Spleen (tissue), 11 donors: ENCODE measurements at regions not wholly inside any gene's neighbourhood (a gene's known extent, or its start where the extent isn't known, plus 50 kb on each side); places are given as distances from the start of the nearest gene placed in this dataset.

Experiments
- DNase-seq: peaks from one replicate; pipeline ENCODE4 v3.0.0-alpha.2; 2020
- H3K27ac ChIP-seq, 8 donors: fragments of 200-600 bp; sonication (generic) in 7 of 8; 1 replicate in 4 of 8; 2 replicates in 4 of 8; pipeline versions ENCODE4 v1.5.0 to v1.8.0; 2016 to 2021; ENCODE audit warnings: inconsistent platforms in 4 of 8, mild to moderate bottlenecking in 4 of 8, moderate library complexity in 1 of 8
- H3K27me3 ChIP-seq, 7 donors: fragments of 200-600 bp; sonication (generic) in 6 of 7; replicated peaks in 1 of 7; 1 replicate in 4 of 7; 2 replicates in 3 of 7; pipeline versions ENCODE4 v1.5.0 to v1.8.0; 2016 to 2021; ENCODE audit warnings: inconsistent platforms in 3 of 7, mild to moderate bottlenecking in 1 of 7
- H3K36me3 ChIP-seq, 6 donors: fragments of 200-600 bp; sonication (generic) in 5 of 6; 1 replicate in 4 of 6; 2 replicates in 2 of 6; pipeline versions ENCODE4 v1.5.0 to v1.8.0; 2016 to 2021; ENCODE audit warnings: inconsistent platforms in 2 of 6
- H3K4me1 ChIP-seq, 6 donors: fragments of 200-600 bp; sonication (generic) in 5 of 6; 1 replicate in 3 of 6; 2 replicates in 3 of 6; pipeline versions ENCODE4 v1.5.0 to v1.8.0; 2016 to 2021; ENCODE audit warnings: inconsistent platforms in 3 of 6
- H3K4me3 ChIP-seq, 8 donors: fragments of 200-600 bp; sonication (generic) in 7 of 8; 1 replicate in 4 of 8; 2 replicates in 4 of 8; pipeline versions ENCODE4 v1.5.0 to v1.8.0; 2016 to 2021; ENCODE audit warnings: inconsistent platforms in 4 of 8, mild to moderate bottlenecking in 4 of 8, moderate library complexity in 2 of 8
- H3K9me3 ChIP-seq, 8 donors: fragments of 200-600 bp; sonication (generic) in 7 of 8; 1 replicate in 4 of 8; 2 replicates in 4 of 8; pipeline versions ENCODE4 v1.5.0 to v1.8.0; 2016 to 2021; ENCODE audit warnings: inconsistent platforms in 4 of 8
- POLR2A ChIP-seq, 3 donors: fragments of 450-650 bp; IDR thresholded peaks; one replicate each; pipeline ENCODE4 v1.5.1; 2017; ENCODE audit warnings: antibody characterized with exemption in 3 of 3, mild to moderate bottlenecking in 1 of 3
- POLR2AphosphoS5 ChIP-seq, 3 donors: sonication (generic); formaldehyde crosslinking; IDR thresholded peaks; one replicate each; pipeline ENCODE4 v1.5.1; 2017; ENCODE audit warnings: antibody characterized with exemption in 3 of 3
- WGBS, 5 donors: extraction: QIAGEN DNeasy Blood & Tissue Kit in 3 of 5; methylation state at CpG; one replicate each; pipeline versions ENCODE4 v1.1.5 to v1.1.7; 2013 to 2018; 5-methylcytosine and 5-hydroxymethylcytosine counted together
- intact Hi-C: fragments of 100-400 bp; cut with DNase I; formaldehyde crosslinking; loops from one replicate; pipeline ENCODE4 v1.15.0; 2023; ENCODE audit warnings: low total_unique reads
- TF ChIP-seq, protein P1 (sequence below), 11 experiments: fragments of 200-600 bp in 7 of 11; fragments of 450-650 bp in 4 of 11; sonication (generic) in 4 of 11; IDR thresholded peaks in 8 of 11; conservative IDR thresholded peaks in 3 of 11; 1 replicate in 7 of 11; 2 replicates in 4 of 11; pipeline versions ENCODE4 v1.4.0 to v1.8.0; 2016 to 2021; ENCODE audit warnings: antibody characterized with exemption in 11 of 11, inconsistent platforms in 4 of 11, mild to moderate bottlenecking in 1 of 11
- donor health status: healthy with polysubstance abuse.
- donor health status: DM: no; HTN: no; CAD: no; lungs with moderate emphysema.
- donor health status: DM: no; HTN: no; CAD: no.
- donor health status: Bipolar disorder and iron deficiency.
- donor health status: healthy.
- donor health status: DM: no; HTN: no; CAD: no.
- donor health status: DM: yes; HTN: yes; CAD: no.

DNA sequence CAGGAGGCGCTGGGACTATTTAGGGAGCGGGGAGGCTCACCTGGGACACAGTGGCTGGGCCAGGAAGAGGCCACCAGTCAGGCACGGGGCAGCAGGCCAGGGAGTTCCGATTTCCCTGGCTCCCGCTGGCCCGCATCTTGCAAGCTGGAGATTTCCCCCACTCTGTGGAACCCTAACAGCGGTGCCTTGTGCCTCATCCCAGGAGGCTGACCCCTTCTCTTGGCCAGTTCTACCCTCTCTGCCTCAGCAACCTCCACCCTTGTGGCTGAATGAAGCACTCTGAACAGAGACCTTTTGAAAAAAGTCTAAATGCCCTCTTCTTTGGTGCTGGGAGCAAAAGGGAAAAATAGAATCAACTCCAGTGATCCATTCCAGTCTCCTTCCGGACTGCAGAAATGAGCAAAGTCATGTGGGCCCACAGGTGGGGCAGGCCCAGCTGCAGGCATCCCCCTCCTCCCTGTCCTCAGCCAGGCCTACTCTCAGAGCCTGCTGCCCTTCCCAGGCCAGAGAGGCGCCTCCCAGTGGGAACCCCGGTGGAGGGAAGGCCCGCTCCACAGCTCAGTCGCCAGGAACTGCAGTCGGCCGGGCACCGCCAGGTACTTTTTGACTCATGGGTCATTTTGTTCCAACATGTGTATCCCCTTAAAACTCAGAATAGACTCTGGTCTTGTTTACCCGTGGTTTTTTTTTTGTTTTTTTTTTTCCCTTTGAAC lies 155.5 kb downstream of the ZNF248 start:
- H3K27ac ChIP-seq = no peak overlapping the region
- H3K9me3 ChIP-seq = peaks cover 0 to 90% (median 44%) of the 10 kb centered on the region in 8 donors
- no peaks in the 10 kb centered on the region for H3K4me1 ChIP-seq
- H3K27me3 ChIP-seq = no peaks in the 10 kb centered on the region
- no peak overlapping the region for H3K4me3 ChIP-seq
- intact Hi-C loops = no loop called here
- WGBS, 5 donors = 80 to 86% (median 82%) methylated on average over 16 of the region's 16 CpGs
- no peaks in the 10 kb centered on the region for H3K36me3 ChIP-seq
- DNase-seq = peak; percentile 60
- TF ChIP-seq, protein P1, sequence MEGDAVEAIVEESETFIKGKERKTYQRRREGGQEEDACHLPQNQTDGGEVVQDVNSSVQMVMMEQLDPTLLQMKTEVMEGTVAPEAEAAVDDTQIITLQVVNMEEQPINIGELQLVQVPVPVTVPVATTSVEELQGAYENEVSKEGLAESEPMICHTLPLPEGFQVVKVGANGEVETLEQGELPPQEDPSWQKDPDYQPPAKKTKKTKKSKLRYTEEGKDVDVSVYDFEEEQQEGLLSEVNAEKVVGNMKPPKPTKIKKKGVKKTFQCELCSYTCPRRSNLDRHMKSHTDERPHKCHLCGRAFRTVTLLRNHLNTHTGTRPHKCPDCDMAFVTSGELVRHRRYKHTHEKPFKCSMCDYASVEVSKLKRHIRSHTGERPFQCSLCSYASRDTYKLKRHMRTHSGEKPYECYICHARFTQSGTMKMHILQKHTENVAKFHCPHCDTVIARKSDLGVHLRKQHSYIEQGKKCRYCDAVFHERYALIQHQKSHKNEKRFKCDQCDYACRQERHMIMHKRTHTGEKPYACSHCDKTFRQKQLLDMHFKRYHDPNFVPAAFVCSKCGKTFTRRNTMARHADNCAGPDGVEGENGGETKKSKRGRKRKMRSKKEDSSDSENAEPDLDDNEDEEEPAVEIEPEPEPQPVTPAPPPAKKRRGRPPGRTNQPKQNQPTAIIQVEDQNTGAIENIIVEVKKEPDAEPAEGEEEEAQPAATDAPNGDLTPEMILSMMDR (IDR thresholded peaks at IDR 0.05 in 8 of 11, conservative IDR thresholded peaks at IDR 0.05 in 3 of 11) = no peak
- no peak for TF ChIP-seq POLR2AphosphoS5 (IDR thresholded peaks at IDR 0.05)
- TF ChIP-seq POLR2A (IDR thresholded peaks at IDR 0.05) = no peak

DNA sequence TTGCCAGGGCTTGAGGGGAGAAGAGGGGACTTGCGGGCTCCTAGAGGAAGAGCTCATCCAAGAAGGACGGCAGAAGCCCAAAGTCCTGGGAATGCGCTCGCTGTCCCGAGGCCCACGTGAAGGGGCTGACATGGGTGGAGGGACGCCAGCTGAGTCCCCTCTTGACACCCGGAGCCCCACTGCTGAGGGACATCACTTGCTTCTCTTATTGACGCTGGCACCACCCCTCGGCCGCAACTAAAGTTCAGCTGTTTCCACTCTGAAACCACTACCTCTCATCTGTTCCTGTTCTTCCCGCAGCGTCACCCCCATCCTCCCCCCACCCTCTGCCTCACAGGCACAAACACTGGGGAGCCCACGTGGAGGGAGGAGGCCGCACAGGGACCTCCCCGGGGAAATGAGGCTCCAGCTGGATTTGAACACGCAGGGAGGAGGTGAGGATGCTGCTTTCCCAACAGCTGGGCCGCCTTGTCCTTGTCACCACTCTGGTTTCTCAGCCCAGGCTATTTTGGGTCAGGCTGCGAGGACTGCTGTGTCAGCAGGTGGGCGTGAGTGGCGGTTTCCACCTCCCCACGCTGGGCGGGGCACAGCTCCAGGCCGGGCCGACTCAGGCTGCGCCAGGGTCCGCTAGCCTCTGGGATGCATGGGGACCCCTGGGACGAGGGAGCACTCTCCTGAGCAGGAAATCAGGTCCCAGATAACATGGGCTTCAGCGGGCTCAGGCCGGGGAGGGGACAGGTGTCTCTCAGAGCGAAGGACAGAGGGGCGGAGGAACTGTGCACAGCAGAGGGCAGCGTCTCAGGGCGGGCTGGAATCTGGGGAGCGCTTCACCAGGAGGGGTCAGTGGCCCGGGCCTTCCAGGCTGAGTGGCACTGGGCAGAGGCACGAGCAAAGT lies 156.3 kb downstream of the ZNF248 start:
- DNase-seq = peak; percentile 52
- TF ChIP-seq POLR2AphosphoS5 (IDR thresholded peaks at IDR 0.05) = no peak
- TF ChIP-seq POLR2A (IDR thresholded peaks at IDR 0.05) = no peak
- TF ChIP-seq, protein P1 (IDR thresholded peaks at IDR 0.05 in 8 of 11, conservative IDR thresholded peaks at IDR 0.05 in 3 of 11) = no peak
- whole genome bisulfite sequencing, 5 donors = 79 to 88% (median 84%) methylated on average over 36 to 37 of the region's 37 CpGs
- Histone ChIP-seq H3K9me3 (peaks cover 0 to 82% (median 39%) of the 10 kb centered on the region in 8 donors), H3K4me3 (no peak overlapping the region), H3K4me1 (no peaks in the 10 kb centered on the region), H3K27ac (no peak overlapping the region), H3K36me3 (no peaks in the 10 kb centered on the region), H3K27me3 (no peaks in the 10 kb centered on the region)
- intact Hi-C loops = no loop called here

DNA sequence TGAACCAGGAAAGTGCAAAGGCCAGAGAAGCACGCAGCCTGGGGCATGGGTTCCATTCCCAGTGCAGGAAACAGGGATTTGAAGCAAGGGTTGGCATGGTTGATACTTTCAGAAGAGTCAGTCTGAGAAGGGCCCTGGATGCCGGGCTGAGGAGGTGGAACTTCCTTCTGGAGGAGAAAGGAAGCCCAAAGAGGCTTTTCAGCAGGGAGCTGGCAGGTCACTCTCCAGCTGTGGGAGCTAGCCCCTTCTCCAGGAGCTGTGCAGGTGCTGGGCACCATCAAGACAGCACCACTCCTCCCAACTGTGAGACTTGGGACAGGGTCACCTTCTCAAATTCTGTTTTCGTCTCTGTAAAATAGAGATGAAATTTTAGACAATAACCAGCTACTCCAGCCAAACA lies 169.8 kb downstream of the ZNF248 start:
- Histone ChIP-seq H3K4me3 (no peak overlapping the region), H3K27me3 (no peaks in the 10 kb centered on the region), H3K9me3 (peaks cover 0 to 90% (median 59%) of the 10 kb centered on the region in 8 donors), H3K27ac (no peak overlapping the region), H3K4me1 (no peaks in the 10 kb centered on the region), H3K36me3 (no peaks in the 10 kb centered on the region)
- no peak for TF ChIP-seq POLR2A (IDR thresholded peaks at IDR 0.05)
- no peak for TF ChIP-seq POLR2AphosphoS5 (IDR thresholded peaks at IDR 0.05)
- TF ChIP-seq, protein P1 (IDR thresholded peaks at IDR 0.05 in 8 of 11, conservative IDR thresholded peaks at IDR 0.05 in 3 of 11) = no peak
- intact Hi-C loops = no loop called here
- no peak for DNase-seq
- WGBS, 5 donors = 64 to 78% (median 70%) methylated on average over 3 of the region's 3 CpGs
